Tibial nerve (tissue), 4 donors: ENCODE measurements at regions not wholly inside any gene's neighbourhood (a gene's known extent, or its start where the extent isn't known, plus 50 kb on each side); places are given as distances from the start of the nearest gene placed in this dataset.

Experiments used
- DNase-seq, 2 donors: peaks; one replicate each; pipeline ENCODE4 v3.0.0-alpha.2; 2019; ENCODE audit warnings: low spot score in 2 of 2
- H3K27ac ChIP-seq, 4 donors: fragments of 200-600 bp; sonication (generic) in 3 of 4; one replicate each; pipeline ENCODE4 v1.5.1; 2017 to 2019; ENCODE audit warnings: mild to moderate bottlenecking in 1 of 4
- H3K27me3 ChIP-seq, 2 donors: fragments of 200-600 bp; sonication (generic) in 1 of 2; one replicate each; pipeline versions ENCODE4 v1.5.1 to v1.6.0; 2017 to 2019
- H3K36me3 ChIP-seq, 3 donors: fragments of 200-600 bp; sonication (generic); one replicate each; pipeline ENCODE4 v1.5.1; 2018 to 2019
- H3K4me1 ChIP-seq, 4 donors: fragments of 200-600 bp; sonication (generic) in 3 of 4; one replicate each; pipeline ENCODE4 v1.5.1; 2017 to 2019
- H3K4me3 ChIP-seq, 4 donors: fragments of 200-600 bp; sonication (generic) in 3 of 4; one replicate each; pipeline ENCODE4 v1.5.1; 2017 to 2019; ENCODE audit warnings: mild to moderate bottlenecking in 1 of 4, moderate library complexity in 1 of 4
- H3K9me3 ChIP-seq, 4 donors: fragments of 200-600 bp; sonication (generic) in 3 of 4; one replicate each; pipeline ENCODE4 v1.5.1; 2017 to 2019
- EP300 ChIP-seq, 2 donors: sonication (generic); formaldehyde crosslinking; IDR thresholded peaks; one replicate each; pipeline ENCODE4 v1.6.1; 2017; ENCODE audit warnings: antibody characterized with exemption in 2 of 2, mild to moderate bottlenecking in 1 of 2
- POLR2A ChIP-seq, 2 donors: fragments of 450-650 bp; IDR thresholded peaks; one replicate each; pipeline ENCODE4 v1.6.1; 2017; ENCODE audit warnings: antibody characterized with exemption in 2 of 2, mild to moderate bottlenecking in 2 of 2, moderate library complexity in 2 of 2
- WGBS, 2 donors: methylation state at CpG; one replicate each; pipeline ENCODE4 v1.1.5; 2018; 5-methylcytosine and 5-hydroxymethylcytosine counted together
- TF ChIP-seq, protein P1 (sequence below), 5 experiments: fragments of 200-600 bp in 3 of 5; fragments of 450-650 bp in 2 of 5; sonication (generic) in 3 of 5; IDR thresholded peaks; one replicate each; pipeline ENCODE4 v1.5.1; 2016 to 2019; ENCODE audit warnings: antibody characterized with exemption in 5 of 5, mild to moderate bottlenecking in 3 of 5, moderate library complexity in 2 of 5

DNA sequence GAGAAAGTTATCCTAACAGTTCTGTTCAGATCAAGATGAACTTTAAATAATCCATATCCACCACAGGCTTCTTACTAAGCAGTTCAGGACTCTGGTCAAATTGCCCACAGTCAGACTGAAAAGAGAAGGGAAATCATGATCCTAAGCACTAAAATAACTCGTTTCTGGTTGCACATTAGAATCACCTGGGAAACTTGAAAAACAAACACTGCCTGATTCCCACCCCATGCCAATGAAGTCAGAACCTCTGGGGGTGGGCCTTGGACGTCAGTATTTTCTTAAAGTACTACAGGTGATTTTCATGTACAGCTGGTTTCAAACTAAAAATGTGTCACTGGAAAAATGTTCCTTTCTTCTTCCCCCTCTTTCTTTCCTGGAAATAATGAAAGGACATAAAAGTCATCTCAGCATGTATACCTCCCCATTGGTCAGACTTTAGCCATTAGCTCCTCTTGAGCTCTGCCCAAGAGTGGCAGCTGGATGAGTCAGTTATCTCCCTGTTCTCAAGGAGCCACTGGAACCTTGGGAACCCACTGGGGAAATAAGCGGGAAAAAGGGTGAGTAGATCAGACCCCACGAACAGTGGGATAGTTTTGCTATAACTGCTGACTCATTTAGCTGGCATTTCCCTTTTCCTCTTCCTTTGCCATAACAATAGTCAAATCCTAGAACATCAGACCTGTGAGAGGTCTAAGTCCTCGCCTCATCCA lies 75.3 kb upstream of the IL6 start:
- H3K9me3 ChIP-seq, result peaks cover 0 to under 1% (median 0%) of the 10 kb centered on the region in 4 donors
- no peak overlapping the region for H3K4me3 ChIP-seq
- H3K27ac ChIP-seq, result peak overlapping the region in 1 of 4 donors; percentile 16
- 56 to 69% methylated on average over 5 of the region's 5 CpGs for WGBS, 2 donors
- no peaks in the 10 kb centered on the region for H3K27me3 ChIP-seq
- no peak for DNase-seq
- no peaks in the 10 kb centered on the region for H3K36me3 ChIP-seq
- peaks cover 0 to 27% (median 0%) of the 10 kb centered on the region in 4 donors for H3K4me1 ChIP-seq
- TF ChIP-seq EP300 (IDR thresholded peaks at IDR 0.05) (peak in 1 of 2 donors; percentile 40), POLR2A (IDR thresholded peaks at IDR 0.05) (no peak)

GRCh38 chr7:22651036-22651435 lies 76.0 kb upstream of the IL6 start:
- Histone ChIP-seq H3K4me1 (peaks cover 0 to 27% (median 0%) of the 10 kb centered on the region in 4 donors), H3K27ac (peak overlapping the region in 1 of 4 donors; percentile 16), H3K4me3 (no peak overlapping the region), H3K36me3 (no peaks in the 10 kb centered on the region), H3K27me3 (no peaks in the 10 kb centered on the region), H3K9me3 (peaks cover 0 to 7% (median 3%) of the 10 kb centered on the region in 4 donors)
- DNase-seq, result no peak
- TF ChIP-seq EP300 (IDR thresholded peaks at IDR 0.05), result no peak
- TF ChIP-seq POLR2A (IDR thresholded peaks at IDR 0.05), result no peak
- 91 to 94% methylated on average over 4 of the region's 4 CpGs for WGBS, 2 donors

DNA sequence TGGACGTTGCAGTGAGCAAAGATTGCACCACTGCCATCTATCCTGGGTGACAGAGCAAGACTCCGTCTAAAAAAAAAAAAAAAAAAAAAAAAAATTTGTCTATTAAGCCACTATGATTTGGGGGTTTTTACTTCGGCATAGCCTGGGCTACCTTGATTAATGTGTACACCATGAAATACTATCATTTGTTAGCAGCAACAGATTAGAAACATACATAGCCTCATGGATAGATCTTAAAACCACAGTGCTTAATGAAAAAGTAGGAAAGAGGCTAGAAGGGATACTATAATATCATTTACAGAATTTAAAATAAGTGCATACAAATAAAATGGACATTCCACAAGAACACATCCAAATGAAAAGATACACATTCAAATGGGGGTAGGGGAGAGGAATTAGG lies 77.3 kb upstream of the IL6 start:
- Histone ChIP-seq H3K4me1 (peaks cover 0 to 25% (median 0%) of the 10 kb centered on the region in 4 donors), H3K9me3 (peaks cover 0 to 19% (median 9%) of the 10 kb centered on the region in 4 donors), H3K36me3 (no peaks in the 10 kb centered on the region), H3K4me3 (no peak overlapping the region), H3K27ac (no peak overlapping the region), H3K27me3 (no peaks in the 10 kb centered on the region)
- 90 to 94% methylated on average over 3 of the region's 3 CpGs for WGBS, 2 donors
- TF ChIP-seq EP300 (IDR thresholded peaks at IDR 0.05), result no peak
- TF ChIP-seq POLR2A (IDR thresholded peaks at IDR 0.05), result no peak
- TF ChIP-seq, protein P1, sequence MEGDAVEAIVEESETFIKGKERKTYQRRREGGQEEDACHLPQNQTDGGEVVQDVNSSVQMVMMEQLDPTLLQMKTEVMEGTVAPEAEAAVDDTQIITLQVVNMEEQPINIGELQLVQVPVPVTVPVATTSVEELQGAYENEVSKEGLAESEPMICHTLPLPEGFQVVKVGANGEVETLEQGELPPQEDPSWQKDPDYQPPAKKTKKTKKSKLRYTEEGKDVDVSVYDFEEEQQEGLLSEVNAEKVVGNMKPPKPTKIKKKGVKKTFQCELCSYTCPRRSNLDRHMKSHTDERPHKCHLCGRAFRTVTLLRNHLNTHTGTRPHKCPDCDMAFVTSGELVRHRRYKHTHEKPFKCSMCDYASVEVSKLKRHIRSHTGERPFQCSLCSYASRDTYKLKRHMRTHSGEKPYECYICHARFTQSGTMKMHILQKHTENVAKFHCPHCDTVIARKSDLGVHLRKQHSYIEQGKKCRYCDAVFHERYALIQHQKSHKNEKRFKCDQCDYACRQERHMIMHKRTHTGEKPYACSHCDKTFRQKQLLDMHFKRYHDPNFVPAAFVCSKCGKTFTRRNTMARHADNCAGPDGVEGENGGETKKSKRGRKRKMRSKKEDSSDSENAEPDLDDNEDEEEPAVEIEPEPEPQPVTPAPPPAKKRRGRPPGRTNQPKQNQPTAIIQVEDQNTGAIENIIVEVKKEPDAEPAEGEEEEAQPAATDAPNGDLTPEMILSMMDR (IDR thresholded peaks at IDR 0.05), result no peak
- no peak for DNase-seq

DNA sequence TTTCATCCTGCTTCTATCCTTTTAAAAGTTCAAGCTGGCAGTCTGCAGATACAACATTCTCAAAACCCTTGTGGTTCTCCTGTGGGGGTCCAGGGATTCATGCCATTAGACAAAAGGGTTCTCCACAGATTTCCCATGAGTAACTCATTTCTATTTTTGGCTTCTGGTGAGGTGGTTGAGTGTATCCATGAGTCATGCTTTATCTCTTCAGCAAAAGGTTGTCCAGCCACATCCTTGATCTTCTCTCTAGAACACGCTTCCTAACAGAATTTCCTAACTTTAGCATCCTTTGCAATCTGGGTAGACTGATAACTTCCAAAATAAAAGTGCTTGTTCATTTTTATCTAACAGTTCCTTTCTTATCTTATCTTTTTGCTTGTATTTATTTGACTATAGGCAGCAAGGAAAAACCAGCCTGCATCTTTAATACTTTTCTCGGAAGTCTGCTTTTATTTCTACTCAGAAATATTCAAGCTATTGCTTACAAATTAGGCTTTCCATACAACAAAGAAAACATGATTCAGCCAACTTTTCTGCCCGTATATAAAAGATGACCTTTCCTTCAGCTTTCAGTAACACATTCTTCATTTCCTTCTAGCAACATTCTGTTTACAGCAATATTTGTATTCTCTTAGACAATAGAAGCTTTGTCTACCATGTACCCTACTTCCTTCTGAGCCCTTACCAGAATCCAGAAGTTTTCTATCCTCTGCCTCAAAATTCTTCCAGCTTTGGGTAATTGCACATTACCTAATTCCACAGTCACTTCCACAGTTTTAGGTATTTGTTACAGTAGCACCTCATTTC lies 79.3 kb upstream of the IL6 start:
- TF ChIP-seq, protein P1 (IDR thresholded peaks at IDR 0.05), result no peak
- TF ChIP-seq EP300 (IDR thresholded peaks at IDR 0.05), result peak in 1 of 2 donors; percentile 58

GRCh38 chr7:22645418-22646181 lies 81.4 kb upstream of the IL6 start:
- TF ChIP-seq EP300 (IDR thresholded peaks at IDR 0.05), result no peak
- no peak for TF ChIP-seq POLR2A (IDR thresholded peaks at IDR 0.05)
- TF ChIP-seq, protein P1 (IDR thresholded peaks at IDR 0.05), result no peak
- no peak overlapping the region for H3K4me3 ChIP-seq
- DNase-seq, result no peak
- no peaks in the 10 kb centered on the region for H3K27me3 ChIP-seq
- peaks cover 0 to 50% (median 17%) of the 10 kb centered on the region in 4 donors for H3K9me3 ChIP-seq
- H3K27ac ChIP-seq, result no peak overlapping the region
- H3K36me3 ChIP-seq, result no peaks in the 10 kb centered on the region
- peaks cover 0 to 7% (median 0%) of the 10 kb centered on the region in 4 donors for H3K4me1 ChIP-seq

More for the DNA sequence above, 79.3 kb upstream of the IL6 start:
- Histone ChIP-seq H3K27me3 (no peaks in the 10 kb centered on the region), H3K4me1 (peaks cover 0 to 14% (median 0%) of the 10 kb centered on the region in 4 donors), H3K4me3 (no peak overlapping the region), H3K36me3 (no peaks in the 10 kb centered on the region), H3K9me3 (peaks cover 0 to 36% (median 15%) of the 10 kb centered on the region in 4 donors), H3K27ac (peak overlapping the region in 2 of 4 donors; percentile 78 to 84)
- no peak for DNase-seq
- WGBS, 2 donors, result 37 to 54% methylated on average over 3 of the region's 3 CpGs
